ENCODE measurements at regions not wholly inside any gene's neighbourhood (a gene's known extent, or its start where the extent isn't known, plus 50 kb on each side); places are given as distances from the start of the nearest gene placed in this dataset.

DNA sequence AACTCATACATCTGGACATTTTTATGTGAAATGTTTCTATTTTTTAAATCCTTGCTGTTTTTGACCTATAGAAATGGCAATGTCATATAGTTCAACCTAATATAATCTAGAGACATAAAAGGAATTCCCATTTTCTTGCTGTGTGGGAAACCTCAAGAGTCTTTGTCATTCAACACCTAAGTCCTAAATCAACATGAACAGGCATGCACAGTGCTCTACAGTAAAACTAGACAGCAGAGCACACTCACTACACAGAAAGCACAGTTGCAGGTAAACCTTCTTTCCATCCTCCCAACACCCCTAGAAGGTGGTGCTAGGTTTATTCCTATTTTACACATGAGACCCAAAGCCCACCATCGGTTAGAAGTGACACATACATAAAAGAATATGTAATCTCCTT lies 79.1 kb upstream of the C1QTNF7 start (continued):
- TF ChIP-seq ZNF462 (CRISPR knock-in tag; IDR thresholded peaks at IDR 0.05) (no peak), STAT1 (IDR thresholded peaks at IDR 0.05; ENCODE audit: unreplicated experiment) (no peak), JUNB (IDR thresholded peaks at IDR 0.05; ENCODE audit: unreplicated experiment) (no peak), POLR2AphosphoS5 (IDR thresholded peaks at IDR 0.05; ENCODE audit: low read depth) (no peak)

- Histone ChIP-seq H3K9me2 (ENCODE audit: insufficient read depth) (0 out of 2 replicates have a peak, but pooled peaks cover 5% of the 10 kb centered on the region), H3K4me3 (no peak overlapping the region), H3K4me1 (ENCODE audit: insufficient read depth) (0 out of 2 replicates have a peak, but pooled peaks cover 5% of the 10 kb centered on the region), H3F3A (replicated peaks; ENCODE audit: low read depth) (no peaks in the 10 kb centered on the region), H3K4me2 (no peak overlapping the region), H2AFZ (no peak overlapping the region; the same call in 1 of the 2 replicates), H3K27me3 (ENCODE audit: insufficient read depth) (no peaks in the 10 kb centered on the region), H4K20me1 (replicated peaks; ENCODE audit: insufficient read depth) (no peaks in the 10 kb centered on the region), H3K27ac (ENCODE audit: low read depth) (no peak overlapping the region), H3K79me2 (replicated peaks; ENCODE audit: insufficient read depth) (no peaks in the 10 kb centered on the region), H3K36me3 (ENCODE audit: insufficient read depth) (no peaks in the 10 kb centered on the region)
- no peaks in the 10 kb centered on the region; the same call in 2 of the 3 replicates for H3K9me3 Mint-ChIP-seq
- no peak for ATAC-seq
- no peak overlapping the region for H3K4me3 Mint-ChIP-seq
- H3K36me3 Mint-ChIP-seq (ENCODE audit: low read depth) = no peaks in the 10 kb centered on the region
- H3K27me3 Mint-ChIP-seq (ENCODE audit: insufficient read depth, low read depth, poor library complexity) = peaks cover 3% of the 10 kb centered on the region
- DNase-seq (ENCODE audit: low spot score) = no peak
- peaks cover 5% of the 10 kb centered on the region; the same call in 2 of the 3 replicates for H3K4me1 Mint-ChIP-seq
- H3K27ac Mint-ChIP-seq = no peak overlapping the region
- TF ChIP-seq EZH2phosphoT487 (IDR thresholded peaks at IDR 0.05; ENCODE audit: unreplicated experiment) (no peak), REST (IDR thresholded peaks at IDR 0.05; ENCODE audit: unreplicated experiment) (no peak)
- TF ChIP-seq, protein P1, sequence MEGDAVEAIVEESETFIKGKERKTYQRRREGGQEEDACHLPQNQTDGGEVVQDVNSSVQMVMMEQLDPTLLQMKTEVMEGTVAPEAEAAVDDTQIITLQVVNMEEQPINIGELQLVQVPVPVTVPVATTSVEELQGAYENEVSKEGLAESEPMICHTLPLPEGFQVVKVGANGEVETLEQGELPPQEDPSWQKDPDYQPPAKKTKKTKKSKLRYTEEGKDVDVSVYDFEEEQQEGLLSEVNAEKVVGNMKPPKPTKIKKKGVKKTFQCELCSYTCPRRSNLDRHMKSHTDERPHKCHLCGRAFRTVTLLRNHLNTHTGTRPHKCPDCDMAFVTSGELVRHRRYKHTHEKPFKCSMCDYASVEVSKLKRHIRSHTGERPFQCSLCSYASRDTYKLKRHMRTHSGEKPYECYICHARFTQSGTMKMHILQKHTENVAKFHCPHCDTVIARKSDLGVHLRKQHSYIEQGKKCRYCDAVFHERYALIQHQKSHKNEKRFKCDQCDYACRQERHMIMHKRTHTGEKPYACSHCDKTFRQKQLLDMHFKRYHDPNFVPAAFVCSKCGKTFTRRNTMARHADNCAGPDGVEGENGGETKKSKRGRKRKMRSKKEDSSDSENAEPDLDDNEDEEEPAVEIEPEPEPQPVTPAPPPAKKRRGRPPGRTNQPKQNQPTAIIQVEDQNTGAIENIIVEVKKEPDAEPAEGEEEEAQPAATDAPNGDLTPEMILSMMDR (conservative IDR thresholded peaks at IDR 0.05; ENCODE audit: low read depth in 2 of 2) = no peak
These were observed 78.3 kb upstream of the C1QTNF7 start for GRCh38 chr4:15349531-15349935.
